HG03575 (cell line): ENCODE measurements at regions not wholly inside any gene's neighbourhood (a gene's known extent, or its start where the extent isn't known, plus 50 kb on each side); places are given as distances from the start of the nearest gene placed in this dataset.

Experiments
- ATAC-seq: cut with Tn5 transposase; IDR thresholded peaks from one replicate; pipeline ENCODE4 v1.9.1; 2021; ENCODE audit not compliant: unreplicated experiment, insufficient number of reproducible peaks, low FRiP score; ENCODE audit errors: extremely low read depth

DNA sequence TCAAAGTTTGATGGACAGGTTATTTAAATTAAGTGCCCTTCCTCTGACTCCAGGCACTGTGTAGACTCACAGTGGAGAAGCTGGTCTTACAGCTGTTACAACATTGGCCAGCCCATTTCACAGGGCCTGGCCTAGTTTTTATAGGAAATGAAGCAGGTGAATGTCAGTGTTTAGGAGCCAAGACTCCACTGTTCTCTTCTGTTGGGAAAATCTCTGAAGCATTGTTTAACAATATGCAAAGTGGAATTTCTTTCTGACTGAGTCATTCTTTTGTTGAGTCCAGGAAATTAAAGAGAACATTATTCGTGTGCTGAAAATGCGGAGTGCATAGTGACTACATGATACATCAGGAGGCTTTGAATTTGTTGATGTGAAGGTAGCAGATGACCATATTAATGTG, 64.7 kb downstream of the ARRDC4 start:
- no peak for ATAC-seq

GRCh38 chr15:98034731-98035130, 74.2 kb downstream of the ARRDC4 start:
- no peak for ATAC-seq

GRCh38 chr15:98035134-98035533, 74.6 kb downstream of the ARRDC4 start:
- ATAC-seq: no peak

DNA sequence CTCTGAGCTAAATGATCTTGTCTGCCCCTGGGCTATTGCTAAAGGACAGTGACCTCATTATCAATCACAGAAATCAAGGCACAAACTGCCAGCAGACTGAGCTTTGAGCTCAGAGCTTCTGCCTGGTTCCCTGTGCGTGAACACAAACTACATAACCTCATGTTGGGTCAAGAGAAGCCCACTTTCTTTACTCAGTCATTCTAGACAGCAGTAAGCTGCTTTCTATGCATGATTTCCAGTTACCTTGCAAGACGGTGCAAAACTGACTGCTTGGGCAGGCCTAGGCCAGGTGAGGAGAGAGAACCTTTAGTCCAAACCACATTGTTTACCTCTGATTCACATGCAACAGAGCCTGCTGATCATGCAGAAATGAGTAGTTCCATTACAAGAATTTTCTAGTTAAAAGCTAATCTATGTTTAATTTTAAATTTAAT, 75.1 kb downstream of the ARRDC4 start:
- no peak for ATAC-seq

DNA sequence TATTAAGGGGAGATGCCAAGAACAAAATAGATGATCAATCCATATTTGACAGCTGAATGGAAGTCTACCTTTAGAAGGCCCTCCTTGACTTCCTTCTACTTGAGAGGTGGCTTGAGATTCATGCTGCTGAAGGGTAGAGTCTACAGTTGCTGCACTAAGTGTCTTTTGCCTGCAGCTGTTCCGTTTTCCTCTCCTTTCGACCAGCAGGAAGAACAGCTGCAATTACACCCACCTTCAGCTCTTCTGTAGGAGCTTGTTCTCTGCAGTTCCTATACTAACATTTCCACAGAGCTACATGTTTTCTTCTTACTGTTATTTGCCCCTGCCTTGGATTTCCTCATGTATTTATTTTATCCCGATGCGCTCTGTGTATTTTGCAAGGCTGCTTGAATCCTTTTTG, 79.1 kb downstream of the ARRDC4 start:
- no peak for ATAC-seq

- ATAC-seq: no peak
These were observed 79.6 kb downstream of the ARRDC4 start for GRCh38 chr15:98040146-98040545.

GRCh38 chr15:98043160-98044014, 82.9 kb downstream of the ARRDC4 start:
- ATAC-seq: no peak

DNA sequence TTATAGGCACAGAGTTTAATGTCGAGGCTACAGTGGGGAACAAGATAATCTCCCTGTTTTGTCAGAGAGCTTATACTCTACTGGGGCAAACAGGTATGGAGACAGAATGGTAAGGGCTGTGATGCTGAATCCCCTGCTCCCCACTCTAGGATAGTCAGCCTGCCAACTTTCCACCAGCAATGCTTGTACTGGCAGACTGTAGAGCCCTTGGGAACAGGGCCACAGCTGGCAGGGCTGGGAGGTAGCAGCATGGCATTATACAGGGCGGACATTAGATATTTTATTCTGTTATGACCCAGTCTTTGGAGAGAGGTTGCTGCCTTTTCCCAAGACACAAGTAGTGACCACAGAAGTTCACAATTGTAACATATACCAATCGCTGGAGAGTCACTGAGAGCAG, 91.2 kb downstream of the ARRDC4 start:
- no peak for ATAC-seq

DNA sequence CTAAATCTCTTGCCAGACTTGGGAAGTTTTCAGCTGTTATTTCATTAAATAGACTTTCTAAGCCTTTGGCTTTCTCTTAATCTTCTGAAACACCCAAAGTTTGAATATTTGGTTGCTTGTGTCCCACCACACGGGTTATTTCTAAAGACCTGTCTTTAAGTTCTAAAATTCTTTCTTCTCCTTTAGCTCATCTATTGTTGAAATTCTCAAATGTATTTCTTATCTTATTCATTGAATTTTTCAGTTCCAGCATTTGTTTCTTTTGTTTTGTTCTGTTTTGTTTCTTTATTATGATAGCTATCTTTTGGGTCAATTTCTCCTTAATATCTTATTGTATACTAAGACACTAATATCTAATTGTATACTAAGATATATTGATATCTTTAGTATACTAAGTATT, 97.0 kb downstream of the ARRDC4 start:
- ATAC-seq: no peak

DNA sequence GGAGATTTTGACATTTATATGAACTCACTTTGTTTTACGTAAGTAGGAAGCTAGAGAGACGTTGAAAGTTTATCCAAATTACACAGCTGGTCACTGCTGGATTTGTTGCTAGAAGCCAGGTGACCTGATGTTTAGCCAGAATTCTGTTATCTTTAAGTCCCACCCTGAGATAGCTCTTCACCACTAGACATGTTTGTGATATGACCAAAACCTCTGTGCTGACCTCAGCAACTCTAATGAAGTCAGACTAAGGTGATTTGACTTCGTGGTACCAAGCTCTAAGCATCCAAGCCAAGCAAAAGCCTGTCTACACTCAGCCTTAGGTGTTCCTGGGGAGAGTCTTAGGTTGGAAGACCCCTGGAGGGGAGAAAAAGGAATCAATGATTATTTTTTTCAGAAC, 102.4 kb downstream of the ARRDC4 start:
- no peak for ATAC-seq

DNA sequence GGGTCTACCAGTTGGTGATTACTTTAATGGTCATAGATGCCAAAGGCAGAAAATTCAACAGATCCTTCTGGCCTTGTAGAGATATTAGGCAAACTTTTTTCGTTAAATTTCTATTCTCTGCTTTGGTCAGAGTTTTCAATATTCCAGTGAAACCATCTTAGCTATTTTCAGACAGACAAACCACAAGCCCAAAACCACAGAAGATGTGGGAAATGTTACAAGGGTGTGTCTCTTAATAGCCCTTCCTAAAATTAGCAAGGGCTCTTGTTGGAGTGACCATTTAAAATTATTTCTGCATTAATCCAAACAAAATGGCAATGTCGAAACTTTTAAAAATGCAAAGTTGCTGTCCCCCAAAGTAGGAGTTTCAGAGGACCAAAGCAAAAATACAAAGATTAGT, 102.8 kb downstream of the ARRDC4 start:
- no peak for ATAC-seq

DNA sequence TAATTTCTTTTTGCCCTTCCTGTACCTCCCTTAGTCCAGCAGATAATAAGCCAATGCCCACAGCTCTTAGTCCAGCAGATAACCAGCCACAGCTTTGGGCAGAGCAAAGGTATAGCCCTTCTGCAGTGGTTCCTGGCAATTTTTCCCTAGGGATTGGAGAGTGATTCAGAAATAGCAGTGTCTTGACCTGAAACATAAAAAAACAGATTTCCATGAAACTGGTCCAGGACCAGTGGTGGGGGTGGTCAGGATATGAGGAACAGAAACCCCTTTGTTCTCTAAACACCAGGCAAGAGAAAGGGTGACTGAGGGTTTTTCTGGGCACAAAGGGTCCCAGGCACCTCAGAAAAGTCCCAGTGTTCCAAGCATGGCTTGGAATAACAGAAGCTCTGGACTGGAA, 103.4 kb downstream of the ARRDC4 start:
- ATAC-seq: no peak

- no peak for ATAC-seq
These were observed 106.8 kb downstream of the ARRDC4 start for GRCh38 chr15:98067339-98067738.

- no peak for ATAC-seq
These were observed 108.8 kb downstream of the ARRDC4 start for GRCh38 chr15:98069256-98069655.

DNA sequence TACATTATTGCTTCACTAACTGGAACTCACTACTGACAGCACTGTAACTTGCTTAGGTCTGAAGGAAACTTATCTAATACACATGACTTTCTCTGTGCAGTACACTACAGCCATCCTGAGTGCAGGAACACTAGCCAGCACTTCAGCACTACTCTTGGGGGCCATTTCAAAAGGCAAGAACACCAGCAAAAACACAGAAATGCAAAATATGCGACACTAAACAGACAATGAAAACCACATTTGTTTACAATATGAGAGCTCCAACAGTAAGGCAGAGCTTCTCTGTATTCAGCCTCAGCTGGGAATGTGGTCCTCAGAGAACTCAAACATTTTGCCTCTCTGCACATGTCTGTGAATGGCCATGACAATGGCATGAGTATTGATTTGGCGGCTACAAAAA, 109.6 kb downstream of the ARRDC4 start:
- no peak for ATAC-seq

- ATAC-seq: no peak
These were observed 111.3 kb downstream of the ARRDC4 start for GRCh38 chr15:98071786-98072185.

- no peak for ATAC-seq
These were observed 114.9 kb downstream of the ARRDC4 start for GRCh38 chr15:98075441-98075840.

DNA sequence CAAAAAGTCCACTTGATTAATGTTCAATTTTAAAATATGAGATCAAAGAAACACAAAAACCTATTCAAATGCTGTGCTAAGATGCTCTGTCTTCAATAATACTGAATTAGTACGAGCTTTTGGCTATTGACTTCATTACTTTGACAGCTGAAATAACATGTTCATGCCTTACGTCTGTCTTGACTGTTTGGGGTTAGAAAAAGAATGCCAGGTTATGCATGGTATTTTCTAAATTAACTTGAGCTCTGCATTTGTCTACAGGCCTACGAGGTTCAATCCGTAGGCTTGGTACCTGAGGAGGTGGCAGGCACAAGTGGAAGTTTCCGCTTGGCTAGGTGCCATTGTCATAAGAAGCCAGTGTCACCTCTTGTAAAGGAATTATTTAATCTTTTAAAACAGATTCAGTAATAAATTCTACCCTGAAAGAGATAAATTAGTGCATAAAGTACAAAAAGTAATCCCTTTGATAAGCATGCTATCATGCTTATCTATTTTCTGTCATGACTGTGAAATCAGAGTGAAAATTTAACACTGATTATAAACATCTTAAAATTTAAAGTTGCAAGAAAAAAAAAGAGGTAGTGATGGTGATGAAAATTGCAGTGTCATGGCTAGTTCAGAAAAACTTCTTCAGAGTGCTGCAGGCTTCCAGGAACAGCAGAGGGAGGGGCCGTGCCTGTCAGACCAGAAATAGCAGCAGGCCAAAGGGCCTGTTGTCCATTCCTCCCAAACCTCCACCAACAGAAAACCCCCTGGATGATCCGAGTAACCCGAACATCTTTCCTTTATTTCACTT, 115.7 kb downstream of the ARRDC4 start:
- ATAC-seq: no peak

DNA sequence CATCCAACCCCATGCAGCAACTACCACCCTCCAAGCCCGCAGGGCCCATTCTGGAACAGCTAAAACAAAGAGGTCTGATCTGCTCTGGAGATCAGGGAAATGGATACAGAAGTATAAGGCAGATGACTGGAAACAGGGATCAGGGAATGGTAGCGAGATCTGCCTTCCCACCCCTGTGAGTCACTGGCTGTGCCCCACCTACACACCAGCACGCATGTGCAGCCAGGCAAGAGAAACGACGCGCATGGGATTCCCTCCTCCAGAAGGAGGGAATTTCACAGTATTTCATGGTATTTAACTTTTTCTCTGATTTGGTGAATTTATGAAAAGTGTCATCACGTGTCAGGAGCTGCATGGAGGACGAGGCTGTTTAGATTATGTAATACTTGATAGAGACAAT, 116.7 kb downstream of the ARRDC4 start:
- no peak for ATAC-seq

DNA sequence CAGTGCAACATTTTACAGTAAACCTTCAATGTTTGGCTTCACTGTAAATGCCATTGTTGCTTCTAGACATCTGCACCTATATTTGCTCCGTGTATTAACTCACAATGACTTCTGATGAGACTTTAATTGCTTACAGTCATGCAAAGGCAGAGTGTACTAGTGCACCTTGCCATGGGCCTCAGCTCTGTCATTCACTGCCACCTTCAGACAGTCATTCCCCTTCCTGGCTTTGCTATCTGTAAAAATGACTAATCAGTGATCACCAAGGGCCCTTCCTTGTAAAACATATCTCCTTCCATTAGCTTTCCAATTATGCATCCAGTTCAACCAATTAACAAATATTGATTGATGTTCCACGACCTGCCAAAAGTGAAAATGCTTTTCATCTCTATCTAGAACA, 120.3 kb downstream of the ARRDC4 start:
- ATAC-seq: no peak
